HG03103 (cell line): ENCODE measurements at regions not wholly inside any gene's neighbourhood (a gene's known extent, or its start where the extent isn't known, plus 50 kb on each side); places are given as distances from the start of the nearest gene placed in this dataset.
"Not testable (repeated sequence)": the region's sequence is repeated elsewhere in the genome, so short reads cannot be mapped to it uniquely, and the experiment has no call there.

ENCODE experiments used
- ATAC-seq: cut with Tn5 transposase; IDR thresholded peaks from one replicate; pipeline ENCODE4 v1.9.1; 2021; ENCODE audit warnings: low read depth; ENCODE audit not compliant: unreplicated experiment

DNA sequence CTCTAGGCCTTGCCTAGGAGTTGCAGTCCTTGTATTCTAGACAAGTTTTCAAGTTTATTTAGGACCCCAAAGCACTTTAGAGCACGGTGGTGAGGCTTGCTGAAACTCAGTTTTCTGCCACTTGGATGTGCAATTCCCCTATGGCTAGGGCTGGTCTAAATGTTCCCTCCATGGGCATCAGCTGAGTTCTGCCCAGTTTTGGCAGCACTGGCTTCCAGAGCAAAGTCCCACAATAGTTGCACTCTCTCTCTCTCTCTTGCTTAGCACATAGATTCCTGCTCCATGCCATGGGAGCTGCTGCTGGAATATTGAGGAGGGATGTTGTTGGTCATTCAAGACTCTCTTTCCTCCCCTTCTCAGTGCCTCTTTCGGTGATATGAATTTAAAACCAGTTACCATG, 760.2 kb upstream of the SLC39A10 start:
- ATAC-seq, result no peak

DNA sequence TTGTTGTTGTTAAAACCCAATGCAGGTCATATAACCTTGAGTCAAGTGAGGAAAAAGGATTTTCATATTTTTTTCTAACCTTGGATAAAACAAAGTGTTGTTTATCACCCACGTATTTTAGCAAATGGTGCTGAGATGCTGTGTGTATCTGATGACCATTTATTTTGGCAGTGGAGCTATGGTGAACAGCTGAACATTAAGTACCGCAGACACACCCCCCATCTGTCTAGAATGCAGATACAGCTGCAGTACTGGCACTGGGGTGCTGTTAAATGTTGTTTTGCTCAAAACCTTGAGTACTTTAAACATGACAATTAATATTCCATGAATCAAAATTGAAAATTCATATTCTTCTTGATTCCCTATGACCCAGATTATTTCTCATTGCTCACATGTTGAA, 773.3 kb upstream of the SLC39A10 start:
- no peak for ATAC-seq

DNA sequence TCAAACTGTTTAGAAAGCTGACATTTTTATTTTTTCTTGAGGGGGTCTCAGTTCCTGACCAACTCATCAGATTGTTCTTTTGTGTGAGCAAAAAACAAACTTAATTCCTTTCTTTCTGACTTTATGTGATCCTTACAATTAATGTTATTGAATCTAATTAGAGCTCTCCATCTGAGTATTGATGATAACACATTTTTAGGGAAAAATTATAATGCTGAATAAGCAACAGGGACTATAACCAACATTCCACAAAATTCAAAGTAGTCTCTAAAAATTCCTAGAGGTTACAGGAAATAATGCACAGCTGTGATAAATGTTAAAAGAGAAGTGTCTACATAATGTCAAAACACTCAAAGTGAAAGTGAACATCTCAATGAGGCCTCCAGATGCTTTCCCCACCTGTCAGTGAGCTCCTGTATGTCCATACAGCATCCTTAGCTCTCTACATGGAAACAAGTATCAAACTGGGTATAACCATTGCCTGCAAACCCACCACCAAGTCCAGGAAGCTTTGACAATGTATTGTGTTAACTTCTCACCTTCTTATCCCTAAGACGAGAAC, 786.0 kb upstream of the SLC39A10 start:
- ATAC-seq, result no peak

DNA sequence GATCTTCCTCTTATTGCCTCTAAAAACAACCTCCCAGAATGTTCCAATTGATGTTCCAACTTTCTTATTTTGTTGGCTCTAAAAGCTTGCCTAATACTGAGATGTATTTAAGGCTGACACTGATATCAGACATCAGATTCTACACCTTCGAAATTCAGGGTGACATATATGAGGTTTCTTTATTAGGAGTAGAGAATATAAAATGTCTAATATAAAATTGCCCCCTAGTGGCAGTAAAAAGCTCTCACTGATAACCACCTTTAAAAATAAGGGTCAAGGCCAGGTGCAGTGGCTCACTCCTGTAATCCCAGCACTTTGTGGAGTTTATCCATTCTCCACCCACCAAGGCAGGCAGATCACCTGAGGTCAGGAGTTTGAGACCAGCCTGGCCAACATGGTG, 789.7 kb upstream of the SLC39A10 start:
- ATAC-seq, result peak; percentile 83

DNA sequence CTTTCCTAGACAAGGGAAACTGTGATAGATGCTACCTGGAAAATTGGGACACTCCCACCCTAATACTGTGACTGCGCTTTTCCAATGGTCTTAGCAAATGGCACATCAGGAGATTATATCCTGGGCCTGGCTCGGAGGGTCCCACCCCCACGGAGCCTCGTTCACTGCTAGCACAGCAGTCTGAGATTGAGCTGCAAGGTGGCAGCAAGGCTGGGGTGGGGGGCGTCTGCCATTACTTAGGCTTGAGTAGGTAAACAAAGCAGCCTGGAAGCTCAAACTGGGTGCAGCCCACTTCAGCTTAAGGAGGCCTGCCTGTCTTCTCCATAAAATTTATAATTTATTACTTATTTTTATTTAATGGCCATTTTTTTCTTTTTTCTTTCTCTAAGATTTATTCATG, 802.1 kb upstream of the SLC39A10 start:
- no peak for ATAC-seq

DNA sequence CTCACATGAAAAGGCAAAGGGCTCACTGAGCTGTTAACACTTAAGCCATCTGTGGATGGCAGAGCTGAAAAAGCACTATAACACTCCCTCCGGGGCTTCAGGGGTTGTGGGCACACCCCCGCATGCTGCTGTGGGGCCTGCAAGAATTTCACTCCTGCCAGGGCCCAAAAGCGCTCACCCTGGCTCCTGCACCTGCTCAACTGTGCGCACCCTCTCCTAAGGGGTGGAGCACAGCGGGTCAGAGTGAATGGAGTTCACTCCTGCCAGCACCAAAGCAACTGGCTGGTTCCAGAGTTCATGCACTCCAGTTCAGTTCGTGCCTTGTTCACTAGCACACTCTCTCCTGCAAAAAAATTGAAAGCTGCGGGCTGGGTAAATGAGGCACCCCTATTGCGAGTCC, 814.2 kb upstream of the SLC39A10 start:
- ATAC-seq, result no peak

DNA sequence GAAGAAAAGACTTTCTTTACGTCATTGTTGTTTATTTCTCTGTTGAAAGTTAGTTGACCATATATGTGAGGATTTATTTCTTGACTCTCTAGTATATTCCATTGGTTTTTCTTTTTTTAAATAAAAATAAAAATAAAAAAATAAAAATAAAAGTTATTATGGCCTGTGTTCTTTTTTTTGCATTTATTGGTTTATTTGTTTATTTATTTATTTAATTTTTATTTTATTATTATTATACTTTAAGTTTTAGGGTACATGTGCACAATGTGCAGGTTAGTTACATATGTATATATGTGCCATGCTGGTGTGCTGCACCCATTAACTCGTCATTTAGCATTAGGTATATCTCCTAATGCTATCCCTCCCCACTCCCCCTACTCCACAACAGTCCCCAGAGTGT, 822.7 kb upstream of the SLC39A10 start:
- not testable (repeated sequence) for ATAC-seq

DNA sequence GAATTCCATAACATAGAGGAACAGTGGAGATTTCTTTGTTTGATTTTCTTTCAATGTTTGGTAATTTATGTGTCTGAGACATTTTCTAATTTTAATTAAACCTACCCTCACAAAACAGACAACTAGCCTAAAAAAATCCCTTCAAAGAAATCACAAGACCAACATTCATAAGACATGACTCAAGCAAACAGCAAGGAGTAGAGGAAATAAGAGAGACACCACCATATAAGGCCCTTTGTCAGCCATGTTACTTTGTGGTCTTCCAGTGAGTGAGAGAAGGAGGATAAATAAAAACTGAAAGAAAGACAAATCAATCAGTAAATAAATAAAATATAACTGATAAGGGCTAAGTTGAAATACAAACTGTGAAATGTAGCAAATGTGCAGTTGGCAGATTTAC, 830.8 kb upstream of the SLC39A10 start:
- ATAC-seq, result no peak

DNA sequence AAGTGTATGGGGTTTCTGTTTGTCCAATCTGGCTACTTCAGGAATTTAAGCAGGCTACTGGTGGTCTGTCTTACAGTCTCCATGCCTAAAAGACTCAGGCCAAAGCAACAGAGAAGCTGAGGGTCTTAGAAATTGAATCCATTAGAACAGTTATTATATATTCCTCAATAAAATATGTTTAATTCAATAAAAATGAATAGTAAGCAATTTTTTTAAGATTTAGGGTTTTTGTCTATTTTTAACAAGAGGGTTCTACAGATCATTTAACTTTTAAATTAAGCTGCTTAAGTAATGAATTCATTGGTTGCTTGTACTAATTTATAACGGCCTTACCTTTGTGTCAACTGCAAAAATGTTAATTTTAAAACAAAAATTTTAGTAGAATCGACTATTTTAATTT, 832.6 kb upstream of the SLC39A10 start:
- no peak for ATAC-seq

DNA sequence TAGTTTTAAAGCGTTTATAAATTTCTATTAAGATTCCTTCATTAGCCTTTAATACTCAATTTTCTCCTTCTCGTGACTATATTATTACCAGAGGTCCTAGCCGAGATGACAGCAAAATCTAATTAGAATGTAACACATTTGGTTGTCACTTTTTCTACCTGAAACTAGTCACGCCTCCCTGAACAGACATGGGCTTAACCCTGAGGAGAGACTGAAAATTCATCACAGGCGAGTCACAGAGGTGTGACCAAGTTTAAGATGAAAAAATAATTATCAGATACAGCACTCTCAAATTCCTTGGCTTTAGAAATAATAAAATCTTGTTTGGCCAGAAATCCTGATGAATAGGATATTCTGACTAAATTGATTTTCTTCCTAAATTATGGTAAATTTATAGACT, 834.4 kb upstream of the SLC39A10 start:
- ATAC-seq, result no peak

DNA sequence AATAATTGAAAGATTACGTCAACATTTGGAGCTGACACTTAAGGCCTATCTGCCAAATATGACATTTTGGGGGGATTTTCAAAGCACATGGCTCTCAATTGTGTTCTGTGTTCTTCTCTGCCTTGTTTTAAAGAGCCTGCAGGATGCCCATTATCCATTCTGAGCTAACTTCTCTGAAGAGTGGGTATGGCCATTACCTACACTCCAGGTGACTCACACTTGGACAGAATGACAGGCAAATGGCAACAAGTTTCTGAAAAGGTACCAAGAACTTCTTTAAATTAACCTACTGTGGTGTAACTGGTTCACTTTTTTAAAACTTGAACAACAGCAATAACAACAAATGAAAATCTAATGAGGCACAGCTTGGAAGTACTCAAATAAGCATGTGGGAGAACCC, 834.9 kb upstream of the SLC39A10 start:
- no peak for ATAC-seq

DNA sequence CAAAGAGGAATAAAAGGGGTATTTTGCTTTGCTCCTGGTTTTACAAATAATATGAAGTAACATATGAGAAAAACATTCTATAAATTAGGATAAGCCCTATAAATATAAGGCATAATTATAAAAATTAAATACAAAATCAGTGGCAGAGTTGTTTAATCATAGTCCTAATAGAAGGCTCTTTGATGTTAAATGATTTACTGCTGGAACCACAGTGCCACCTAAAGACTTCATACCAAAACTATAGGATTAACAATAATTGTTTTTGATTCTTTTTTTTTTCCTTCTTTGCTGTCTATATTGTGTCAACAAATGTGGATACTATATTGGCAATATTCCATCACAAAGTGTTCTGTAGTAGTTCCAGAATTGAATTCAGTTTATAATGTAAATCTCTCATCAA, 837.7 kb upstream of the SLC39A10 start:
- ATAC-seq, result no peak

DNA sequence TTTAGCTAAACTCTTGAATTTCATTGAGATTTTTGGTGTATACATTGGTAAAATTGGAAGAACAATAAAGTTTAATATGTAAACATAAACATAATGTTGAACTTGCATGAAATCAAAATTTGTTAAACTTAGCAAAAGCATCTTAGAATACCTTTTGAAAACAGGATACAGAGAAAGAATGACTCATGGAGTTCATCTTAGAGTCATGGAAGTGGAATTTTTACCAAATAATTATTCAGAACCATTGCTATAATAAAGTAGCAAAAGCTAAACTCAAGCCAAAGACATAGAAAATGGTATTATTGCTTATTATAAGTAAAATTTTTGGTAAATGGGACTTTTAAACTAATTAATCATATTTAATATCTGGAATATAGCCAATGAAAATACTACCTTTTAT, 841.6 kb upstream of the SLC39A10 start:
- ATAC-seq, result no peak

DNA sequence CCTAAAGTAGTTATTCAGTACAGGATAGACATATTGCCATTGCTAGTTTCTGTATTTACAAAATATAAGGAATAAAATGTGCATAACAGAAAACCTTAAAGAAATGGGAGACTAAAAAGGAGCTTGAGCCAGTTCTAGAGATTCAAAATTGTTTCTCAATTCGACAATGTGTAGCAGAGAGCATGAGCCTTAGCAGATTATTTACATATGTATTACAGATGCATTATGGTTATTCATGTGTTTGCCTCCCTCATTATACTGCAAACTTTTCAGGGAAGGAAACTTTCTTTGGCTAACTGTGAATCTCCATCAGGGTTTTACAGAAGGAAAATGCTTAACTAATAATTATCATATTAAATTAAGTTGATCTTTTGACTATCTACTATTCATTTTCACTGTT, 854.4 kb upstream of the SLC39A10 start:
- ATAC-seq, result no peak

DNA sequence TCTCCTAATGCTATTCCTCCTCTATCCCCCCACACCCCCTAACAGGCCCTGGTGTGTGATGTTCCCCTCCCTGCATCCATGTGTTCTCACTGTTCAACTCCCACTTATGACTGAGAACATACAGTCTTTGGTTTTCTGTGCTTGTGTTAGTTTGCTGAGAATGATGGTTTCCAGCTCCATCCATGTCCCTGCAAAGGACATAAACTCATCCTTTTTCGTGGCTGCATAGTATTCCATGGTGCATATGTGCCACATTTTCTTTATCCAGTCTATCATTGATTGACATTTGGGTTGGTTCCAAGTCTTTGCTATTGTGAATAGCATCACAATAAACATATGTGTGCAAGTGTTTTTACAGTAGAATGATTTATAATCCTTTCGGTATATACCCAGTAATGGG, 870.0 kb upstream of the SLC39A10 start:
- ATAC-seq, result not testable (repeated sequence)

DNA sequence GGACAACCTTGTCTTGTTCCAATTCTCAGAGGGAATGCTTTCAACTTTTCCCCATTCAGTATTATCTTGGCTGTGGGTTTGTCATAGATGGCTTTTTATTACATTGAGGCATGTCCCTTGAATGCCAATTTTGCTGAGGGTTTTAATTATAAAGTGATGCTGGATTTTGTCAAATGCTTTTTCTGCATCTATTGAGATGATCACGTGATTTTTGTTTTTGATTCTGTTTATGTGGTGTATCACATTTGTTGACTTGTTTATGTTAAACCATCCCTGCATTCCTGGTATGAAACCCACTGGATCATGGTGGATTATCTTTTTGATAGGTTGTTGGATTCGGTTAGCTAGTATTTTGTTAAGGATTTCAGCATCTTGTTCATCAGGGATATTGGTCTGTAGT, 885.6 kb upstream of the SLC39A10 start:
- not testable (repeated sequence) for ATAC-seq

DNA sequence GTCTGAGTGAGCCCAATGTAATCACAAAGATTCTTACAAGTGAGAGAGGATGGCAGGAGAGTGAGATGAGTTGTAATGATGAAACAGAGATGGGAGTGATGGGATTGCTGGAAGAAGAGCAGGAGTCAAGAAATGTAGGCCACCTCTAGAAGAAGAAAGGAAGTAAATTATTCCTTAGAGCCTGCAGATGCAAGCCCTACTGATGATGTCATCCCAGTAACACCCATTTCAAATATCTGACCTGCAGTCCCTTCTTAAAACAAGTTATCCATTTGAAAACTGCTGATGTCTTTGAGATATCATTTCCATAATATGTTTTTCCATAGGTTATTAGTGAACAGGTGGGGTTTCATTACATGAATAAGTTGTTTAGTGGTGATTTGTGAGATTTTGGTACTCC, 888.0 kb upstream of the SLC39A10 start:
- ATAC-seq, result no peak

DNA sequence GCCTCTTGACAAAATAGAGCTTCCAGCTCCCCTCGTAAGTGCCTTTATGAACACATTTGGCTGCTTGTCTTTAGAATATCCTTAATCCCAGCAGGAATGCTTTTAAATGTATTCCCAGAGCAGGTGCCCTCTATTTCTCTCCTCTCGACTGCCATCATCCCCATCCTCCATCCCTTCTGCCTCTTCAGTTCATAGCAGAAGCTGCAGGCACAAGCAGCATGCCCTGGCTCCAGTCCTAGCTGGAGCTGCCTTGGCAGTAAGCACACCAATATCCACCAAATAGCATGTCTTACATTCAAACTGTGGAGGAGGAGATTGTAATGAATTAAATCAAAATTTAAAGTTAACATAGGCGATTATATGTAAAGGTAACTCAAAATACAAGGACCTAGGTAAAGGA, 891.3 kb upstream of the SLC39A10 start:
- no peak for ATAC-seq

DNA sequence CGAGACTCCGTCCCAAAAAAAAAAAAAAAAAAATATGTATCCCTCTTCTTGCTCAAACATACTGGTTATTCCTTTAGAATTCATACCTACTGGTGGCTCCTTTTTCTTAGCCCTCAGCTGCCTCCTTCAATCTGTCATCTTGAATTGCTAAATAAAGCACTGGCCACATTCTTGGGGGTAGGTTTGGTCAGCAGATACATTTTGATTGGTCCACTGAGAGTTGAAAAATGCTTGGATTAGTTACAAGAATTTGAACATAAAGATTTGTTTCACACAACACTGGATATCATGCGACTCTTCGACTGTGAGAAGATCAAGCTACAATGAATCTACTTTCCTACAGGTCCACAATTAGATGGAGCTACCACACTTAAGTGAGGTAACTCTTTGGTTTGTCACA, 906.1 kb upstream of the SLC39A10 start:
- ATAC-seq, result no peak

DNA sequence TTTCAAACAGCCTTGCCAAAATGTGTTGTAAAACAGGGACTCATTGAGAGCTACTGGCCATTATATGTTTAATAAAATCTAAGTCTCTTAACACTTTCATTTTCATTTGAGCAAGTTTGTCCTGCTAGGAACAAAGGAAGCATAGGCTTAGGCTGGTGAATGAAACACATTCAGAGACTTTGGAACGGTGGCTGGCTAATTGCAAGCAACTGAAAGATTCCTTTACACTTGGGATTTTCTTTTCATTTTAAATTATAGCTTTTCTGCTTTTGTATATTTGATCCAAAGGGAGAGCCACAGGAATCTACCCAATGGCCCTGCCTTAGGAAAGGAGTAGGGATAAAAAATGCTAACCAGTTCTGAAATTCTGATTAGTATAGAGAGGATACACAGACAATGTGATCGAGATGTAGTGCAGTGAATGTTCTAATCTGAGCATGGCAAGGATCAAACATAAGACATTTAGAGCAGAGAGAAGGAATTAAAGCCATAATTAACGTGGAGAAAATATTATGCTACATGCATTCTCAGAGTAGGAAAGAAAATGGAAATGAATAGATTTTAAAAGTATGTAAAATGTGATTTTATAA, 911.4 kb upstream of the SLC39A10 start:
- ATAC-seq, result no peak

DNA sequence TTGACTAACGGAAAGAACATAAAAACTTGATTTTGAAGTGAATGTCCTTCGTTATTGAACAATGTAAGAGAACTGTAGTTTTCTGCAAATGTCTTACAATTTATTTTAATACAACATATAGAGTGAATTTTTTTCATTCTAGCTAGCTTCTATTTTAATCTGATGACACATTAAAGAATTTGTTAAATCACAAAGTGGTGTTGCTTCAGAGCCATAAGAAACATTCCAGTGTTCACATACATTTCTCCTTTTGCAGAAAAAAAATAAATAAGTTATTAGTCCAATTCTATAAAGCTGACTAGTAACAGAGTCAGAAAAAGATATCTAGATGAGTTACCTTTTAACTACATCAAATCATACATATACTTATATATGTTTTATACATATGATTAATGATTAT, 914.3 kb upstream of the SLC39A10 start:
- no peak for ATAC-seq

DNA sequence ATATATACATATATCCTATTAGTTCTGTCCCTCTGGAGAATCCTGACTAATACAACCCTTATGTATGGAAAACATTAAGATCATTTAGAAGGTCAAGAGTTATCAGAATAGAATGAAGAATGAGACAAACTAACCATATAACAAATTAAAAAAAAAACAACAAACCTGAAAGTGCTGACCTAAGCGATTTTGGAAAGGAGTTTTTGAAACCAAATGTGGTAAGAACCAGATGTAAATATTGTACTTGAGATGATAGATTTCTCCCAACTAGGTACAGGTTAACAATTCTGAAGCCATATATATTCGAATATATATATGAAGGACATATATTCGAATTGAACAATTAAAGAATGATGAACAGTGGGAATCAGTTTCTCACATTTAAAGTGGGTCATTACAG, 917.8 kb upstream of the SLC39A10 start:
- ATAC-seq, result no peak
